Inferior parietal cortex (tissue), 1 donor: ENCODE measurements at regions not wholly inside any gene's neighbourhood (a gene's known extent, or its start where the extent isn't known, plus 50 kb on each side); places are given as distances from the start of the nearest gene placed in this dataset.

Experiments used
- DNase-seq: peaks from one replicate; pipeline ENCODE4 v3.0.0-alpha.2; 2016; ENCODE audit errors: extremely low spot score

- no peak for DNase-seq
Observed at GRCh38 chrX:42946544-42947194, 168.7 kb upstream of the PPP1R2C start.

GRCh38 chrX:42948723-42949657 is 171.0 kb upstream of the PPP1R2C start:
- no peak for DNase-seq

- no peak for DNase-seq
Observed at GRCh38 chrX:42951747-42952146, 173.8 kb upstream of the PPP1R2C start.

DNA sequence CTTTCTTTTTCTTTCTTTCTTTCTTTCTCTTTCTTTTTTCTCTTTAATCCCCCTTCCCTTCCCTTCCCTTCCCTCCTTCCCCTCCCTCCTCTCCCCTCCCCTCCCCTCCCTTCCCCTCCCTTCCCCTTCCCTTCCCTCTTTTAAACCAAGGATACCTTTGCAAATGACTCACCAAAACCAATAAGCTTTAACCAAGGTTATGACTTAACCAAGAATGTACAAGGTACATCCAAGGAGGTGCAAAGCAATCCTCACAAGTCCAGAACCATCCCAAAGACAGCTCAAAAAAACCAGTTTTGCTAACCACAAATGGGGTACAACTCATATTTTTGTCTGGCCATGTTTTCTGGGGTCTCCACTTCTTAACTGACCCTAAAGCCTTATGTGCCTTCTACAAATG is 174.7 kb upstream of the PPP1R2C start:
- no peak for DNase-seq

- DNase-seq: no peak
Observed at GRCh38 chrX:42954880-42955279, 176.9 kb upstream of the PPP1R2C start.

DNA sequence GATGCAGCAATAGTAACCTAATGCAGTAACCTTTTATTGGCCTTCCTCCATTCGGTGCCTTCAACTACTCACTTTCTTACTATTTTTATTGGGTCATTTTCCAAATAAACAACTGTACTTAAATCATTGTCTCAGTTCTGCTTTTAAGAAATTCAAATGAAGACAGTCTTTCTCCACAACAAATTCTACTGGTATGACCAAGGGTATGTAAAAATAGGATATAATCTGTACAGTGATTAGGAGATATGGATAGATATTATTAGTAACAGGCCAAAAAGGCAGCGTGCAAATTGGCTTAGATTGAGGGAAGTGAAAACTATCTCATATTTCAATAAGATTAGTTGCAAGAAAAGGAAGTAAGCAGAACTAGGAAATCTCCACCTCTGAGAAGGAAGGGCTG is 177.4 kb upstream of the PPP1R2C start:
- no peak for DNase-seq

- DNase-seq: no peak
Observed at GRCh38 chrX:42967681-42968300, 189.8 kb upstream of the PPP1R2C start.

GRCh38 chrX:42973321-42973720 is 195.4 kb upstream of the PPP1R2C start:
- DNase-seq: no peak

GRCh38 chrX:42975906-42976305 is 197.9 kb upstream of the PPP1R2C start:
- no peak for DNase-seq

GRCh38 chrX:42976746-42977366 is 198.9 kb upstream of the PPP1R2C start:
- DNase-seq: no peak

- DNase-seq: no peak
Observed at GRCh38 chrX:42978655-42979379, 200.9 kb upstream of the PPP1R2C start.

- DNase-seq: no peak
Observed at GRCh38 chrX:42988700-42989099, 210.7 kb upstream of the PPP1R2C start.

DNA sequence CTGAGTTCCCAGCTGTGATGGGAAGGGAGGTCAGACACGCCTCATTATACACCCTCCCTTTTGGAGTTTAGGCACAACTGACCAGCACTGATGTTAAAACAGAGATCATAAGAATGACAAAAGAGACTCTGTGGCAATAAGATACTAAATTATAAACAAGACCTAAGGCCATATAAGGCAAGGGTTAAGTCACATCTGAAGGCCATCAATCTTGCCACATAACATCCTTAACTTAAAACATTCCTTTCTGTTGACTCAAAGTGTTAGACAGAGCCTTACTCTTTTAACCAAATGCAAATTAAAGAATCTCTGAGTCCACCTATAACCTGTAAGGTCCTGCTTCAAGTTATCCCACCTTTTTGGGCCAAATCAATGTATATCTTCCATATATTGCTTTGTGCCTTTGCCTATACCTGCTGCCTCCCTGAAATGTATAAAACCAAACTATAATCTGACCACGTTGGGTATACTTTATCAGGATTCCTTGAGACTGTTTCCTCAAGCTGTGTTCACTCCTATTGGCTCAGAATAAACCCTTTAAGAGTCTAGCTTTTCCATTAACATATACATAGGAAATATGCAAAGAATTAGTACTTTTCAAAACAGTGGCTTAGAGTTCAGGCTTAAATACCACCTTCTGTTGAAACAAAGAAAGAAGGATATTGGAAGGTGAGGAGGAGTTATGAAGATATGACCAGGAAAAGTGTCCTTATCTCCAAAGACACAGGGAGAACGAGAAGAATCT is 214.4 kb upstream of the PPP1R2C start:
- no peak for DNase-seq

DNA sequence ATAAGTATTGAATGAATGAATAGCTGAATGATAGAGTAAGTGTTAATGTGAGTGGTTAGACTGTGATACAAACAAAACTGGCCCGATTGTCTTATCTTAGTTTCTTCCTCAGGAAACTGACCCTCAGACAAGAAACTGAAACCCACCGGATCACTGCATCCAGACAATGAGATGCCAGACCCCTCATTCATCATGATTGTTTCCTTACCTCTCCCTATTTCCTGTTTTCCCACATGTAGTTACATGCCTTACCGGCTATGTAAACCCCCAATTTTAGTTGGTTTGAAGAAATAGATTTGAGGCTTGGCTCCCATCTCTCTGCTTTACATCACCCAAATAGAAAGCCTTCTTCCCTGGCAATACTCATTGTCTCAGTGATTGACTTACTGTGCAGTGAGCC is 218.9 kb upstream of the PPP1R2C start:
- DNase-seq: no peak

GRCh38 chrX:43000121-43000520 is 222.2 kb upstream of the PPP1R2C start:
- no peak for DNase-seq

- no peak for DNase-seq
Observed at GRCh38 chrX:43002526-43003203, 224.7 kb upstream of the PPP1R2C start.

GRCh38 chrX:43003204-43003565 is 225.2 kb upstream of the PPP1R2C start:
- no peak for DNase-seq

- DNase-seq: no peak
Observed at GRCh38 chrX:43003939-43004338, 226.0 kb upstream of the PPP1R2C start.

DNA sequence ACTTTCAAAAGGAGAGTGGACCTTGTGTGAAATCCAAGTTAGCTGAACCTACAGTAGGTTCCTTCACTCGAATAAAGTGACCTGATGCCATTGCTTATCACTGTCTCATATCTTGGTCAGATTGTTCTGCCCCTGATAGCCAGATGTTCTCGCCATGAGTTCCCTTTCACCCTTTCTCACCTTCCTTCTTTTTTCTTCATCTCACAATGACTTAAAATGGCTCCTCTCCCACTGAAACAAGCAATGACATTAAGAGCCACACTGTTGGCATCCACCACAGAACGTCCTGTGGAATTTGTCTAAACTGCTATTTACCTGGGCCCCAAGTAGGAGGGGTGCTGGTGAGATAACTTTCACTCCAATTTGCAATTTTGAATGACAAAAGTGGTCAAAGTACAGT is 227.6 kb upstream of the PPP1R2C start:
- DNase-seq: no peak

DNA sequence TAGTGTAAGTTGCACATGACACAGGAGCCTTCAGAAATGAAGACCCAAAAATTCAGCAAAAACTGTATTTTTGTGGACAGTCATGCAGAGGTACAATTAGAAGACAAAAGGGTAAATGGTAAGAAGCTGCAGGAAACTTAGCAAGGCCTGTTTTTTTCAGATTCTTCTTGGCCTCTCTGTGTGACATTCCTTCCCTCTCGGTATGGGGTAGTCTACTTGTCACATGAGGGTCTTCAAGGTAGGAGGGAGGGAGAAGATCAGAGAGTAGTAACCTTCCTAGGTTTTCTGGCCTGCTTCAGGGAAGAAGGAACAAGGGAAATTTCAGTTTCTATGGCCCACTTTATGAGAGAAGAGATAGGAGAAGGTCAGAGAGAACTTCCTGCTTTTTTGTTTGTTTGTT is 230.4 kb upstream of the PPP1R2C start:
- DNase-seq: no peak
